Stimulated activated CD4-positive, alpha-beta T cell treated with anti-CD3 and anti-CD28 coated beads, TNF-alpha, amount 100 ng/mL, for 24 hours (primary cell): ENCODE measurements at regions not wholly inside any gene's neighbourhood (a gene's known extent, or its start where the extent isn't known, plus 50 kb on each side); places are given as distances from the start of the nearest gene placed in this dataset.

Experiments used
- DNase-seq, 3 experiments: peaks; one replicate each; pipeline ENCODE4 v3.0.0-alpha.2; 2020; ENCODE audit warnings: low read depth in 3 of 3

GRCh38 chr15:97162805-97163495 lies 797.6 kb upstream of the ARRDC4 start:
- DNase-seq, result no peak

GRCh38 chr15:97165205-97165604 lies 795.3 kb upstream of the ARRDC4 start:
- DNase-seq, result no peak

GRCh38 chr15:97168704-97169475 lies 791.6 kb upstream of the ARRDC4 start:
- DNase-seq, result no peak

DNA sequence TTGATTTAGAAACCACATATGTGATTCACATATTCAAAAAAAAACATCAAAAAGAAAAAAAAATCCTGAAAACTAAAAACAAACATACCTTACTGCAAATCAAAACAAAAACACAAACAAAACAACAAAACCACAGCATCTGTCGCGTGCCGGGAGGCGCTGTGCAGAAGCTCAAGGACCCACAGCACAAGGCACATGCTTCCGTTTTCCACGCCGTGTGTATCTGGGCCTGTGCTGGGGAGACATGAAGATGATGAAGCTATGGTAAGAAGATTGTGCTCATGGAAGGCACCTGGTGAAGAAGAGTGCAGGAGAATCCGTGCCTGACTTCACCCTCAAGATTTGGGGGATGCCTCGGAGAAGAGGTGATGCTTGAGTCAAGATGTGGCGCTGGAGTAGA lies 788.9 kb upstream of the ARRDC4 start:
- no peak for DNase-seq

DNA sequence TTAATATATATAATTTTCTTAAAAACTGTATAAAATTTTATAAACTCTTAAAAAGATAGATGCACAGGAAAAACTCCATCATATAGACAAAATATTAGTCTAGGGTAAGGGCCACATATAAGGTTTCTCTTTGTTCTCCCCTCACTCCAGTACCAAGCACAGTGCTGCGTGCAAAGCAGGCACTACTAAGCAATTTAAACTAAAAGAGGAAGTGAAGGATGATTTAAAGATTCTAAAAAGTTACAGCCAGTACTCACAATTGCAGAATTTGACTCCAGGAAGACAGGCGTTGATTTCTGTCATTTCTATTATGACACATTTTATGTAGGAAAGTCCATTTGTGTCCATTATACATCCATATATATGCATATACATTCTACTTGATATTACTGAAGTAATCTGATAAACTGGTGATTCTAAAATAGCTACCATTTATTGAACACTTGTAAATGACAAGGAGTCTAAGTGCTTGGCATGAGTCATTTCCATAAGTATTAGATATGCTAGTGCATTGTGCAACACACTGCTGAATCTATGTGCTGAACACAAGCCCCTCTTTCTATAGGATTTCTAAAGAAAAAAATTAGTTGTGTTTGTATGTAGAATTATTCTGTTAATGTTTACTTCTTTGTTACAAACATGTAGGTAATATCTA lies 785.5 kb upstream of the ARRDC4 start:
- no peak for DNase-seq

DNA sequence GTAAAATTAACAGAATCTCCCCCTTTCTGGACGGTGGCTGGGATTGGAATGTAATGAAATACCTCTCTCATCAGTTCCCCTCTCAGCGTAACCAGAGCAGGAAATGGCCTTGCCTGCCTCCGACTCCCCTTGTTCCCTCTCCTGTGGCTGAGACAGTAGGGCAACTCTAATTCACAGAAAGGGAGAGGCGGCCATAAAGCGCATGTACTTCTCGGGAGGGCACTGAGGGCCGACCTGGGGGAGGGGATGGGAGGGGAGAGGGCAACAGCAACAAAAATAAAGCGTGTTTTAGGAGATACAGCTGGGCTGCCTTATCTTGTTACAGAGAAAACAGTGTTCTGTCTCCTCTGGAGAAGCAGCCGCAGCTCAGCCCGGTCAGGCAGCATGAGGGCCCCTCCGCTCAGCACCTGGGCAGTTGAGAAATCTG lies 783.3 kb upstream of the ARRDC4 start:
- DNase-seq, result no peak

GRCh38 chr15:97182581-97182980 lies 777.9 kb upstream of the ARRDC4 start:
- no peak for DNase-seq

GRCh38 chr15:97189162-97189780 lies 771.2 kb upstream of the ARRDC4 start:
- no peak for DNase-seq

GRCh38 chr15:97194750-97195149 lies 765.8 kb upstream of the ARRDC4 start:
- no peak for DNase-seq

DNA sequence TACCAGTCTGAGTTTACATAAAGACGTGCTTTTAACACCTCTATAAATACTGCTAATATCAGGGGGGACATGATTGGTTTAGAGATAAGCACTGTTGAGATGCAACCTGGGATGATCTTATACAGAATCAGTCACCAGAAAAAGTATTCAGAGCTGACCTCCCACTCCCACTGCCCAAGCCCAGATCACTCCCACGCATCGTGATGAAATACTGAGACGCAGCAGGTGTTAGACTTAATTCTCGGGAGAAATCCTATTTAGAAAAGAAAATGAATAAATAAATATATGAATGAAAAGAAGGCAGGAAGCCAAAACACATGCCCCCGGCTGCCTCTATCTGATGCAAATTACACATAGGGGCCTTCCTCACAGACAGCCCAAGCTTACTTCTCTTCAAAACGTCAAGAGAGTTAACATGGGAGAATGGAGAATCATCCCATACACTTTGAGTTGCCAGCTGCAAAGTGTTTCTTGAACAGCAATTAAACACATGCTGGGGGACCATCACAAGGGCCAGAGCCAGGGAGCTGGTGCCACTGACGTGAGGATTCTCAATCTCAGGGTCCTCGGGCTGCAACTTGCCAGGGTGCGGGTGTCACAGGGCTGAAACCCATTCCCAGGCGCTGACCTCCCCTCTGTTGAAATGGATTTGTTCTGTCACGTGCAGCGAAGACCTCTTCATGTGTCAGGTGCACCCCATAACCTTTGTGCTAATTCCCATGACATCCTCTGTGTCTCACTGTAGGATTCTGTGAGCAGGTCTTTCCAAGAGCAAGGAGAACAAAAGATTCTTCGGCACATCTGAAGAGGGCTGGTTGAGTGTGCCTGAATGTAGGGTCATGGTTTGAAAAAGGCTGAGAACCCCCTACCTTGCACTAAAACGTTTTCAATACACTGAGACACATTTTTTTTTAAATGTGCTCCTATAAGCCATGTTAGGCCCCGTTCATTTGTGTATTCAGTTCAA lies 764.2 kb upstream of the ARRDC4 start:
- DNase-seq, result no peak

DNA sequence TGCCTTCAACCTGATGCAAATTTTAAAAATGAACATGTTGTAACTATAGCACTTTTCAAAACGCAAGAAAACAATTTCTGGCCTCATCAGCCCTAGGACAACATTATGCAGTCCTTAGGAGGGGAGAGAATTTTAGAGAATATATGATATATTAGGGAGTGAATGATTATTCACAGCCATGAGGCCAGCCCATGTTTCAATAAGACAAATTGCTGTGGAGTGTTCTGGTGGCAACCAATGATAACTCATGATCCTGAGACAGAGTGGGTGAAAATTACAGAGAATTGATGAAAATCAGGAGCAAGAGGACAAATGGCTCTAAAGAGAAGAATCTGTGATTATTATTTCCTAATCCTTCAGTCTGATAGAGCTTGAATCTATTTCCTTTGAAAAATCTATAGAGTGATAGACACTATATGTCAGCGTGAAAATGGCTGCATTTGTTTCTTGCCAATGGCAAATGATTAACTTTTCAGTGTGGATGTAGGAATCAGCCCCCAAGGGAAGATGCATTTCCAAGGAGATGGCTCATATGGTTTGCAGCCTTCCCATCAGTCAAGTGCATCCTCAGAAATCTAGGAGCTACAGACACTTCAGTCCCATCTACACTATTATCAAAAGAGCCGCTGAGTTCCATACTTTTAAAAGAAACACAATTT lies 761.0 kb upstream of the ARRDC4 start:
- no peak for DNase-seq

DNA sequence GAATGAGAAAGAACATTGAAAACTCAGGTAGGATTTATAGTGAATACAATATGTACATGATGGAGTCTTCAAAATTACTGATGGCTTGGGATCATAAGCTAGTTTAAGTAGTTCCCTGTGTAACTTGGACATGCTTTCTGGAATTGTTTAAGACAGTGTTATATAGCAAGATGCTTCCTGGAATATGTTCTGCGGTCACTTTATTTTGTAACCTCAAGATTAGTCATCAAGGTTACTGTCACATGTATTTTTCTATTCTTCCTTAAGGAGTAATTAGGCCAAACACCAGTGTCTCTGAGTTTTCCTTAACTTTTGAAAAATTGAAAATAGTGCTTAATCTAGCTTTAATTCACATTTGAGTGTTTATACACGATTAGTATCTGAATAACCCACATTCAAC lies 760.3 kb upstream of the ARRDC4 start:
- DNase-seq, result no peak

GRCh38 chr15:97210277-97210676 lies 750.2 kb upstream of the ARRDC4 start:
- DNase-seq, result no peak

GRCh38 chr15:97215629-97216028 lies 744.9 kb upstream of the ARRDC4 start:
- no peak for DNase-seq

GRCh38 chr15:97224191-97224641 lies 736.3 kb upstream of the ARRDC4 start:
- no peak for DNase-seq

- DNase-seq, result peak in 1 of 3 experiments; percentile 15
Observed at GRCh38 chr15:97234851-97235610, 725.5 kb upstream of the ARRDC4 start.

- DNase-seq, result no peak
Observed at GRCh38 chr15:97235611-97235985, 724.9 kb upstream of the ARRDC4 start.

DNA sequence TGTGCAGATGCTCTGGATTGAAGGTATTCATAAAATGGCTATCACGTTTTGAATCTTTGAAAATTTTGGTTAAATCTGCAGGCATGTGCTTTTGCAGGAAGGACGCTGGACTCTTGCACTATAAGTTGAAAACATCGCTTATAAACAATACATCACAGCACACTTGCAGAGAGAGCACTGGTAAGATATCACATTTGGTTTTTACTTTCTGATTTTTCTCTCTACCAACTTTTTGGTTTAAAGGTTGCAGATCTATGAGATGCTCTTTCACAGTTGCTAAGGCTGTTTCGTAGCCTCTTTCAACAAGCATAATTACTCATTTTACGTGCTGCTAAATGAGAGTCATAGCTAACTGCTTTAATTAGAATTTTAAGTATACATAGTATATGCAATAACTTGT lies 724.4 kb upstream of the ARRDC4 start:
- DNase-seq, result no peak

DNA sequence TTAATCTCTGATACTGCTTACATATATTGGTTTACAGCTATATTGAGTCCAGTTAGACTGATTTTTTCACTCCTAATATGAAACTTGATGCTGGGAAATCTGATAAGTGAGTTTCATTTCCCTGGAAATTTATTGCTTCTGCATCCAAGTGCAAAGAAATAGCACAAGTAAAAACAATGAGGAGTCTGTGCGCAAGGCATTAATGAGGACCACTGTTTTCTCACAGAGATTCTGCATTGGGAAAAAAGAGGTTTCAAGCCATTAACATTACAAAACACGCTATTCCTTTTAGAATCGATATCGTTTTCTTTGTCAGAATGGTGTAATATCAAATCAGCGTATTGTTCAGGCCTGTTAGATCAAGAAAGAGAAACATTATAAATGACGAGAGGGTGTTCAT lies 723.3 kb upstream of the ARRDC4 start:
- no peak for DNase-seq

- DNase-seq, result no peak
Observed at GRCh38 chr15:97248376-97248775, 712.1 kb upstream of the ARRDC4 start.
